H9 (cell line): ENCODE measurements at regions not wholly inside any gene's neighbourhood (a gene's known extent, or its start where the extent isn't known, plus 50 kb on each side); places are given as distances from the start of the nearest gene placed in this dataset.

Source experiments
- DNase-seq: peaks from one replicate; pipeline ENCODE4 v3.0.0-alpha.2; 2017
- H2AFZ ChIP-seq: one replicate; pipeline ENCODE4 v1.6.1; 2013; ENCODE audit warnings: mild to moderate bottlenecking, low read length, control low read depth, moderate library complexity
- H2AK5ac ChIP-seq: 2 replicates; pipeline ENCODE4 v1.6.1; 2013; ENCODE audit warnings: low read length, control low read depth, mixed read lengths; ENCODE audit not compliant: insufficient read length
- H2BK120ac ChIP-seq: one replicate; pipeline ENCODE4 v1.6.1; 2013; ENCODE audit warnings: low read depth, mild to moderate bottlenecking, low read length, control low read depth, inconsistent platforms; ENCODE audit not compliant: poor library complexity, severe bottlenecking
- H2BK12ac ChIP-seq: 2 replicates; pipeline ENCODE4 v1.6.1; 2013; ENCODE audit warnings: low read length, control low read depth, mixed read lengths, low read depth; ENCODE audit not compliant: insufficient read length
- H2BK15ac ChIP-seq: 2 replicates; pipeline ENCODE4 v1.6.1; 2013; ENCODE audit warnings: low read depth, low read length, control low read depth
- H2BK20ac ChIP-seq: one replicate; pipeline ENCODE4 v1.6.1; 2013; ENCODE audit warnings: low read depth, mild to moderate bottlenecking, low read length, control low read depth, inconsistent platforms; ENCODE audit not compliant: poor library complexity, severe bottlenecking
- H2BK5ac ChIP-seq: 2 replicates; pipeline ENCODE4 v1.6.1; 2013; ENCODE audit warnings: low read length, control low read depth, mixed read lengths; ENCODE audit not compliant: insufficient read length
- H3K14ac ChIP-seq: 2 replicates; pipeline ENCODE4 v1.6.1; 2013; ENCODE audit warnings: low read length, control low read depth; ENCODE audit not compliant: insufficient read depth
- H3K18ac ChIP-seq: 2 replicates; pipeline ENCODE4 v1.6.1; 2013; ENCODE audit warnings: low read depth, mild to moderate bottlenecking, mixed read lengths, low read length, control low read depth; ENCODE audit not compliant: insufficient read length
- H3K23ac ChIP-seq: 2 replicates; pipeline ENCODE4 v1.6.1; 2013; ENCODE audit warnings: low read length, control low read depth, mixed read lengths, low read depth; ENCODE audit not compliant: insufficient read length
- H3K23me2 ChIP-seq: 2 replicates; pipeline ENCODE4 v1.6.1; 2013; ENCODE audit warnings: low read depth, mild to moderate bottlenecking, mixed read lengths, low read length, control low read depth; ENCODE audit not compliant: insufficient read length, poor library complexity, severe bottlenecking
- H3K27ac ChIP-seq: 2 replicates; pipeline ENCODE4 v1.5.1; 2013; ENCODE audit warnings: low read length, control low read depth, mixed read lengths, low read depth; ENCODE audit not compliant: insufficient read length
- H3K27me3 ChIP-seq: 2 replicates; pipeline ENCODE4 v1.6.1; 2013; ENCODE audit warnings: low read length, control low read depth, inconsistent platforms; ENCODE audit not compliant: insufficient read depth
- H3K4ac ChIP-seq: 2 replicates; pipeline ENCODE4 v1.6.1; 2013; ENCODE audit warnings: low read depth, mild to moderate bottlenecking, control low read depth, inconsistent platforms, low read length, moderate library complexity
- H3K4me1 ChIP-seq: 2 replicates; pipeline ENCODE4 v1.6.1; 2013; ENCODE audit warnings: low read length, control low read depth, inconsistent platforms; ENCODE audit not compliant: insufficient read depth
- H3K4me2 ChIP-seq: 2 replicates; pipeline ENCODE4 v1.6.1; 2013; ENCODE audit warnings: low read length, control low read depth, mixed read lengths; ENCODE audit not compliant: insufficient read length, insufficient read depth
- H3K56ac ChIP-seq: 2 replicates; pipeline ENCODE4 v1.6.1; 2013; ENCODE audit warnings: low read depth, mild to moderate bottlenecking, mixed read lengths, low read length, control low read depth; ENCODE audit not compliant: insufficient read length
- H3K79me1 ChIP-seq: 2 replicates; pipeline ENCODE4 v1.6.1; 2013; ENCODE audit warnings: low read depth, mild to moderate bottlenecking, moderate library complexity, low read length, control low read depth, inconsistent platforms; ENCODE audit not compliant: insufficient read depth, poor library complexity, severe bottlenecking
- H3K79me2 ChIP-seq: 2 replicates; pipeline ENCODE4 v1.6.1; 2013; ENCODE audit warnings: low read length, control low read depth, inconsistent platforms; ENCODE audit not compliant: insufficient read depth
- H3K9ac ChIP-seq: 2 replicates; pipeline ENCODE4 v1.6.1; 2013; ENCODE audit warnings: low read length, control low read depth, mixed read lengths; ENCODE audit not compliant: insufficient read length; ENCODE audit errors: extremely low read depth
- H3K9me3 ChIP-seq: one replicate; pipeline ENCODE4 v1.6.1; 2013; ENCODE audit warnings: low read depth, low read length, inconsistent platforms; ENCODE audit not compliant: control insufficient read depth
- H3T11ph ChIP-seq: one replicate; pipeline ENCODE4 v1.6.1; 2013; ENCODE audit warnings: mild to moderate bottlenecking, low read length, control low read depth, inconsistent platforms
- H4K20me1 ChIP-seq: one replicate; pipeline ENCODE4 v1.6.1; 2013; ENCODE audit not compliant: control insufficient read depth, insufficient read length, insufficient read depth
- H4K5ac ChIP-seq: 2 replicates; pipeline ENCODE4 v1.6.1; 2013; ENCODE audit warnings: low read depth, mild to moderate bottlenecking, mixed read lengths, low read length, control low read depth; ENCODE audit not compliant: insufficient read length
- H4K8ac ChIP-seq: replicated peaks from 2 replicates; pipeline ENCODE4 v1.6.1; 2013; ENCODE audit warnings: low read length, control low read depth, mixed read lengths, low read depth; ENCODE audit not compliant: insufficient read length
- H4K91ac ChIP-seq: 2 replicates; pipeline ENCODE4 v1.6.1; 2013; ENCODE audit warnings: low read depth, mild to moderate bottlenecking, moderate library complexity, mixed read lengths, low read length, control low read depth; ENCODE audit not compliant: insufficient read length
- H3K27ac Mint-ChIP-seq, 3 experiments: 2 replicates in 2 of 3; 3 replicates in 1 of 3; pipeline ENCODE4 v1.8.0; 2020 to 2021; ENCODE audit warnings: mixed read lengths in 3 of 3, mild to moderate bottlenecking in 1 of 3, moderate library complexity in 1 of 3
- H3K27me3 Mint-ChIP-seq: 2 replicates; pipeline ENCODE4 v1.8.0; 2021; ENCODE audit warnings: low read depth, mild to moderate bottlenecking, moderate library complexity, mixed read lengths
- H3K36me3 Mint-ChIP-seq, 3 experiments: 2 replicates in 2 of 3; 3 replicates in 1 of 3; pipeline ENCODE4 v1.8.0; 2020 to 2021; ENCODE audit warnings: low read depth in 3 of 3, mixed read lengths in 3 of 3; ENCODE audit not compliant: insufficient read depth in 1 of 3
- H3K4me1 Mint-ChIP-seq, 2 experiments: 2 replicates each; pipeline ENCODE4 v1.8.0; 2020; ENCODE audit warnings: mixed read lengths in 2 of 2
- H3K4me3 Mint-ChIP-seq, 2 experiments: 2 replicates in 1 of 2; 3 replicates in 1 of 2; pipeline ENCODE4 v1.8.0; 2020 to 2021; ENCODE audit warnings: mild to moderate bottlenecking in 2 of 2, mixed read lengths in 2 of 2, moderate library complexity in 1 of 2
- H3K9me3 Mint-ChIP-seq, 2 experiments: 2 replicates in 1 of 2; 3 replicates in 1 of 2; pipeline ENCODE4 v1.8.0; 2020; ENCODE audit warnings: mild to moderate bottlenecking in 2 of 2, mixed read lengths in 2 of 2, moderate library complexity in 1 of 2
- WGBS: extraction: QIAGEN DNeasy Blood & Tissue Kit; methylation state at CpG from one replicate; pipeline ENCODE4 v1.1.7; 2013; ENCODE audit warnings: missing lambda C conversion rate, low lambda C conversion rate, mixed read lengths; ENCODE audit not compliant: insufficient read length; ENCODE audit errors: extremely low coverage; 5-methylcytosine and 5-hydroxymethylcytosine counted together
- TF ChIP-seq, protein P1 (sequence below): fragments of 200-600 bp; sonication (generic); conservative IDR thresholded peaks from 3 replicates; pipeline ENCODE4 v1.8.0; 2021; ENCODE audit warnings: antibody characterized with exemption, mild to moderate bottlenecking

DNA sequence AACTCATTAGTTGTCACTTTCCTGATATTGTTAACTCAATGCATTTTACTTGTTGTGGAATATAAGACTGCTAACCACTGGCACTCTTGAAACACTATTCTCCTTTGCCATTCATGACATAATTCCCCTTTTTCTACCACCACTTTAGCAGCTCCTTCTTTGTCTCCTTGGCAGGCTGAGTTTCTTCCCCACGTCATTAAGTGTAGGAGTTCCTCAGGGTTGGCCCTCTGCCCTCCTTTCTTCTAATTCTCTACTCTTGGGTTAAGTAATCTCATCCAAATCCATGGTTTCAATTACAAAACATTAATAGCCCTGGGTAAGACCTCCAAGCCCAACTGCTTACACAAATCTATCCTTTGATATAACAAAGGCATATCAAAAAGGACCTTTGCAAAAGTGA is 175.1 kb downstream of the HGF start:
- H3K4me1 Mint-ChIP-seq: no peaks in the 10 kb centered on the region
- no peaks in the 10 kb centered on the region for H3K79me2 ChIP-seq
- no peaks in the 10 kb centered on the region for H4K20me1 ChIP-seq
- WGBS: no CpG with 5 or more reads among the region's 1 CpG
- H3T11ph ChIP-seq: no peak overlapping the region
- no peaks in the 10 kb centered on the region for H3K27me3 ChIP-seq
- H2BK5ac ChIP-seq: no peak overlapping the region
- no peak overlapping the region for H3K56ac ChIP-seq
- no peak overlapping the region for H3K27ac ChIP-seq
- no peak overlapping the region for H3K18ac ChIP-seq
- H3K27me3 Mint-ChIP-seq: no peaks in the 10 kb centered on the region
- no peak overlapping the region for H2BK20ac ChIP-seq
- H3K9me3 Mint-ChIP-seq: no peaks in the 10 kb centered on the region; a peak in 1 of 5 replicates
- no peak overlapping the region for H2AK5ac ChIP-seq
- no peak overlapping the region for H2BK15ac ChIP-seq
- H4K5ac ChIP-seq: no peak overlapping the region
- no peaks in the 10 kb centered on the region for H3K4me1 ChIP-seq
- no peak overlapping the region for H3K14ac ChIP-seq
- no peak overlapping the region for H2BK120ac ChIP-seq
- DNase-seq: no peak
- H3K36me3 Mint-ChIP-seq: no peaks in the 10 kb centered on the region
- H3K9me3 ChIP-seq: no peaks in the 10 kb centered on the region
- no peak overlapping the region for H2BK12ac ChIP-seq
- no peak overlapping the region for H3K23ac ChIP-seq
- H4K8ac ChIP-seq: no peak overlapping the region
- H3K27ac Mint-ChIP-seq: no peak overlapping the region; a peak in 1 of 7 replicates
- H4K91ac ChIP-seq: no peak overlapping the region
- H3K4ac ChIP-seq: no peak overlapping the region
- no peak overlapping the region for H3K4me3 Mint-ChIP-seq
- no peak overlapping the region for H3K9ac ChIP-seq
- H3K79me1 ChIP-seq: no peaks in the 10 kb centered on the region
- no peak overlapping the region for H2AFZ ChIP-seq
- TF ChIP-seq, protein P1, sequence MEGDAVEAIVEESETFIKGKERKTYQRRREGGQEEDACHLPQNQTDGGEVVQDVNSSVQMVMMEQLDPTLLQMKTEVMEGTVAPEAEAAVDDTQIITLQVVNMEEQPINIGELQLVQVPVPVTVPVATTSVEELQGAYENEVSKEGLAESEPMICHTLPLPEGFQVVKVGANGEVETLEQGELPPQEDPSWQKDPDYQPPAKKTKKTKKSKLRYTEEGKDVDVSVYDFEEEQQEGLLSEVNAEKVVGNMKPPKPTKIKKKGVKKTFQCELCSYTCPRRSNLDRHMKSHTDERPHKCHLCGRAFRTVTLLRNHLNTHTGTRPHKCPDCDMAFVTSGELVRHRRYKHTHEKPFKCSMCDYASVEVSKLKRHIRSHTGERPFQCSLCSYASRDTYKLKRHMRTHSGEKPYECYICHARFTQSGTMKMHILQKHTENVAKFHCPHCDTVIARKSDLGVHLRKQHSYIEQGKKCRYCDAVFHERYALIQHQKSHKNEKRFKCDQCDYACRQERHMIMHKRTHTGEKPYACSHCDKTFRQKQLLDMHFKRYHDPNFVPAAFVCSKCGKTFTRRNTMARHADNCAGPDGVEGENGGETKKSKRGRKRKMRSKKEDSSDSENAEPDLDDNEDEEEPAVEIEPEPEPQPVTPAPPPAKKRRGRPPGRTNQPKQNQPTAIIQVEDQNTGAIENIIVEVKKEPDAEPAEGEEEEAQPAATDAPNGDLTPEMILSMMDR: no peak
- no peak overlapping the region for H3K4me2 ChIP-seq
- no peaks in the 10 kb centered on the region for H3K23me2 ChIP-seq
